ENCODE measurements at regions not wholly inside any gene's neighbourhood (a gene's known extent, or its start where the extent isn't known, plus 50 kb on each side); places are given as distances from the start of the nearest gene placed in this dataset.

- H3K4me1 ChIP-seq (ENCODE audit: control insufficient read depth, insufficient read depth, low read length, poor library complexity, severe bottlenecking), result no peaks in the 10 kb centered on the region
- DNase-seq, result no peak
- H3K27me3 ChIP-seq (replicated peaks; ENCODE audit: control insufficient read depth, insufficient read depth, low read length, poor library complexity, severe bottlenecking), result no peaks in the 10 kb centered on the region
- H3K36me3 ChIP-seq (ENCODE audit: control insufficient read depth, insufficient read depth, low read length), result no peaks in the 10 kb centered on the region
- no peaks in the 10 kb centered on the region for H3K9me3 ChIP-seq (ENCODE audit: control insufficient read depth, low read length)
- no peak overlapping the region for H3K4me3 ChIP-seq (ENCODE audit: insufficient read depth, low read depth, low read length, poor library complexity, severe bottlenecking)
- H3K27ac ChIP-seq (ENCODE audit: insufficient read depth, low read length, poor library complexity, severe bottlenecking), result no peak overlapping the region
These were observed 181.0 kb upstream of the FGGY start for GRCh38 chr1:59115865-59116264.

GRCh38 chr1:59116920-59117542 is 179.9 kb upstream of the FGGY start:
- H3K27me3 ChIP-seq (replicated peaks; ENCODE audit: control insufficient read depth, insufficient read depth, low read length, poor library complexity, severe bottlenecking), result no peaks in the 10 kb centered on the region
- no peak overlapping the region for H3K27ac ChIP-seq (ENCODE audit: insufficient read depth, low read length, poor library complexity, severe bottlenecking)
- H3K9me3 ChIP-seq (ENCODE audit: control insufficient read depth, low read length), result no peaks in the 10 kb centered on the region
- H3K36me3 ChIP-seq (ENCODE audit: control insufficient read depth, insufficient read depth, low read length), result no peaks in the 10 kb centered on the region
- no peak overlapping the region for H3K4me3 ChIP-seq (ENCODE audit: insufficient read depth, low read depth, low read length, poor library complexity, severe bottlenecking)
- no peak for DNase-seq
- no peaks in the 10 kb centered on the region for H3K4me1 ChIP-seq (ENCODE audit: control insufficient read depth, insufficient read depth, low read length, poor library complexity, severe bottlenecking)

DNA sequence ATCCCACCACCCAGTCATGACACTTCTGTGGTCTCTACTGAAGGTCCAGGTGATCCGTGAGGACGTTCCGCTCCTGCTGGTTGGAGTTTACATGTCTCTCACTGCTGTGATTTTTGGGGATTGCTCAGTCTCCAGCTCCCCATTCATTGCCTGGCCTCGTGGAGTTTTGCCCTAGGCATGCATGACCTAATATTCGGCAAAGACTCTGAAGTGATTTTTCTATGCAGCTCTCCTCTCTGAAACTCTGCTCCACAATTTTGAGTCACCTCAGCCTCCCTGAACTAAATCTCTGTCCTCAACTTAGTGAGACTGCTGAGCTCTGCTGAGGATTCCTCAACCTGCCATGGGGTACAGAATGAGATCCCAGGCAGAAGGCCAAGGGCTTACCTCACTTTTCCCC is 174.4 kb upstream of the FGGY start:
- Histone ChIP-seq H3K27ac (ENCODE audit: insufficient read depth, low read length, poor library complexity, severe bottlenecking) (no peak overlapping the region), H3K27me3 (replicated peaks; ENCODE audit: control insufficient read depth, insufficient read depth, low read length, poor library complexity, severe bottlenecking) (no peaks in the 10 kb centered on the region), H3K4me1 (ENCODE audit: control insufficient read depth, insufficient read depth, low read length, poor library complexity, severe bottlenecking) (no peaks in the 10 kb centered on the region), H3K36me3 (ENCODE audit: control insufficient read depth, insufficient read depth, low read length) (no peaks in the 10 kb centered on the region), H3K9me3 (ENCODE audit: control insufficient read depth, low read length) (no peaks in the 10 kb centered on the region), H3K4me3 (ENCODE audit: insufficient read depth, low read depth, low read length, poor library complexity, severe bottlenecking) (no peak overlapping the region)
- no peak for DNase-seq

- H3K27me3 ChIP-seq (replicated peaks; ENCODE audit: control insufficient read depth, insufficient read depth, low read length, poor library complexity, severe bottlenecking), result no peaks in the 10 kb centered on the region
- no peak for DNase-seq
- H3K27ac ChIP-seq (ENCODE audit: insufficient read depth, low read length, poor library complexity, severe bottlenecking), result no peak overlapping the region
- no peak overlapping the region for H3K4me3 ChIP-seq (ENCODE audit: insufficient read depth, low read depth, low read length, poor library complexity, severe bottlenecking)
- no peaks in the 10 kb centered on the region for H3K36me3 ChIP-seq (ENCODE audit: control insufficient read depth, insufficient read depth, low read length)
- no peaks in the 10 kb centered on the region for H3K9me3 ChIP-seq (ENCODE audit: control insufficient read depth, low read length)
- no peaks in the 10 kb centered on the region for H3K4me1 ChIP-seq (ENCODE audit: control insufficient read depth, insufficient read depth, low read length, poor library complexity, severe bottlenecking)
These were observed 173.7 kb upstream of the FGGY start for GRCh38 chr1:59123081-59123681.

DNA sequence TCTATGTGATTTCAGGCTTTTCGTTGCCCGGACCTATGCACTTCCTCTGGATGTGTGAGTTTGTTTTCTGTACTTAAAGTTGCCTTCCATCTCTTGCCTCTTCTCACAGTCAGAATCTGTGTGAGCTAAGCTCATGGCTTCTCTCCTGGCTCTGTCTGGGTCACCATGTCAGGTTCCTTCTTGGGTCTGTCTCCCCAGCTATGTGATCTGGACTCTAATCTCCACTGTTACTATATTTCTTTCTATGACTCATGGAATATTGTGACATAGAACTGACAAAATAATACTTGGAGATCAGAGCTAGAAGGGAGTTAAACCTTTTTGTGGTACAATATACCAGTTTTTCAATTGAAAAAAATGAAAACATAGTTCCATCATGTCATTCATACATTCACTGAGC is 172.7 kb upstream of the FGGY start:
- H3K27me3 ChIP-seq (replicated peaks; ENCODE audit: control insufficient read depth, insufficient read depth, low read length, poor library complexity, severe bottlenecking), result no peaks in the 10 kb centered on the region
- H3K27ac ChIP-seq (ENCODE audit: insufficient read depth, low read length, poor library complexity, severe bottlenecking), result no peak overlapping the region
- no peak overlapping the region for H3K4me3 ChIP-seq (ENCODE audit: insufficient read depth, low read depth, low read length, poor library complexity, severe bottlenecking)
- H3K4me1 ChIP-seq (ENCODE audit: control insufficient read depth, insufficient read depth, low read length, poor library complexity, severe bottlenecking), result no peaks in the 10 kb centered on the region
- no peaks in the 10 kb centered on the region for H3K9me3 ChIP-seq (ENCODE audit: control insufficient read depth, low read length)
- no peaks in the 10 kb centered on the region for H3K36me3 ChIP-seq (ENCODE audit: control insufficient read depth, insufficient read depth, low read length)
- DNase-seq, result no peak

DNA sequence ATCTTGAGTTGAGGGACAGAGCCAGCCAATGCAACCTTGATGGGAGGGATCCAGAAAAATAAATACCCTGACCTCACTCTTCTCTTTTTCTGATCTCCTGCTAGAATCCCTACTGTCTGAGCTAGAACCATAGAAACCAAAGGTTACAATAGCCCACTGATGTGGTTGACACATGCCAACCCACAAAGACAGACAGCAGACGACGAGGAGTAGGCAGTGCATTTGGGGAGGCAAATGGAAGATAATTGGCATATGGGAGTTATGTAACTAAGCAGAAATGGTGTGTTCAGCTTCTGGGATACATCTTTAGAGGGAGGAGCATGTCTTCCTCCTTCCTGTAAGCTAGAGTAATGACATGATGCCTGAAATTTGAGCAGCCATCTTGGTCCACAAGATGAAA is 171.7 kb upstream of the FGGY start:
- no peaks in the 10 kb centered on the region for H3K27me3 ChIP-seq (replicated peaks; ENCODE audit: control insufficient read depth, insufficient read depth, low read length, poor library complexity, severe bottlenecking)
- peak in 1 of 3 donors; percentile 3 for DNase-seq

GRCh38 chr1:59125676-59126320 is 171.1 kb upstream of the FGGY start:
- H3K36me3 ChIP-seq (ENCODE audit: control insufficient read depth, insufficient read depth, low read length), result no peaks in the 10 kb centered on the region
- H3K27me3 ChIP-seq (replicated peaks; ENCODE audit: control insufficient read depth, insufficient read depth, low read length, poor library complexity, severe bottlenecking), result no peaks in the 10 kb centered on the region
- H3K9me3 ChIP-seq (ENCODE audit: control insufficient read depth, low read length), result no peaks in the 10 kb centered on the region
- no peak overlapping the region for H3K27ac ChIP-seq (ENCODE audit: insufficient read depth, low read length, poor library complexity, severe bottlenecking)
- H3K4me3 ChIP-seq (ENCODE audit: insufficient read depth, low read depth, low read length, poor library complexity, severe bottlenecking), result no peak overlapping the region
- H3K4me1 ChIP-seq (ENCODE audit: control insufficient read depth, insufficient read depth, low read length, poor library complexity, severe bottlenecking), result no peaks in the 10 kb centered on the region
- no peak for DNase-seq

More for the DNA sequence above, 171.7 kb upstream of the FGGY start:
- Histone ChIP-seq H3K27ac (ENCODE audit: insufficient read depth, low read length, poor library complexity, severe bottlenecking) (no peak overlapping the region), H3K4me1 (ENCODE audit: control insufficient read depth, insufficient read depth, low read length, poor library complexity, severe bottlenecking) (no peaks in the 10 kb centered on the region), H3K36me3 (ENCODE audit: control insufficient read depth, insufficient read depth, low read length) (no peaks in the 10 kb centered on the region), H3K4me3 (ENCODE audit: insufficient read depth, low read depth, low read length, poor library complexity, severe bottlenecking) (no peak overlapping the region), H3K9me3 (ENCODE audit: control insufficient read depth, low read length) (no peaks in the 10 kb centered on the region)

GRCh38 chr1:59126366-59126765 is 170.5 kb upstream of the FGGY start:
- DNase-seq, result no peak
- no peaks in the 10 kb centered on the region for H3K4me1 ChIP-seq (ENCODE audit: control insufficient read depth, insufficient read depth, low read length, poor library complexity, severe bottlenecking)

GRCh38 chr1:59128239-59128736 is 168.6 kb upstream of the FGGY start:
- no peak overlapping the region for H3K27ac ChIP-seq (ENCODE audit: insufficient read depth, low read length, poor library complexity, severe bottlenecking)
- H3K36me3 ChIP-seq (ENCODE audit: control insufficient read depth, insufficient read depth, low read length), result no peaks in the 10 kb centered on the region
- no peaks in the 10 kb centered on the region for H3K27me3 ChIP-seq (replicated peaks; ENCODE audit: control insufficient read depth, insufficient read depth, low read length, poor library complexity, severe bottlenecking)
- H3K4me1 ChIP-seq (ENCODE audit: control insufficient read depth, insufficient read depth, low read length, poor library complexity, severe bottlenecking), result no peaks in the 10 kb centered on the region
- H3K9me3 ChIP-seq (ENCODE audit: control insufficient read depth, low read length), result no peaks in the 10 kb centered on the region
- no peak overlapping the region for H3K4me3 ChIP-seq (ENCODE audit: insufficient read depth, low read depth, low read length, poor library complexity, severe bottlenecking)
- DNase-seq, result no peak

More at GRCh38 chr1:59126366-59126765, 170.5 kb upstream of the FGGY start:
- no peak overlapping the region for H3K27ac ChIP-seq (ENCODE audit: insufficient read depth, low read length, poor library complexity, severe bottlenecking)
- H3K9me3 ChIP-seq (ENCODE audit: control insufficient read depth, low read length), result no peaks in the 10 kb centered on the region
- H3K36me3 ChIP-seq (ENCODE audit: control insufficient read depth, insufficient read depth, low read length), result no peaks in the 10 kb centered on the region
- H3K4me3 ChIP-seq (ENCODE audit: insufficient read depth, low read depth, low read length, poor library complexity, severe bottlenecking), result no peak overlapping the region
- no peaks in the 10 kb centered on the region for H3K27me3 ChIP-seq (replicated peaks; ENCODE audit: control insufficient read depth, insufficient read depth, low read length, poor library complexity, severe bottlenecking)

DNA sequence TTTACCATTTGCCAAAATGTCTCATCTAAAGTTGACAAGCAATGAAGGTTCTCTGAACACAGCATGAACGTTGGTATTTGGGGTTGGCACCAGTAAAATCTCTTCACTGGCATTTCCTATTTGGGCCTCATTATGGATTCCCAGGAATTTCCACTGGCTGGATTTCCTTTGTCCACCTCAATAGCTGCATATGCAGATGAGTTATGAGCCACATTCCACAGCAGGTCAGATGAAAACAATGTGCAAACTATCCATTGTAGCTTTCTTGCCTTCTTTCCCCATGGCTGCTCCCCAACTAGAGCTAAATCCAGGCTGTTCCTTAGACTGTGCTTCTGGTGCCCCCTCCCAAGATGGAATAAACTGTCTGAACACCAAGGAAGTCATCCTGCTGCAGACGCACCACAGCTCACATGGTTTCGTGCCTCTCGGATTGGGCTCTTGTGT is 168.1 kb upstream of the FGGY start:
- DNase-seq, result no peak

More for the DNA sequence above, 168.1 kb upstream of the FGGY start:
- no peak overlapping the region for H3K27ac ChIP-seq (ENCODE audit: insufficient read depth, low read length, poor library complexity, severe bottlenecking)
- H3K4me1 ChIP-seq (ENCODE audit: control insufficient read depth, insufficient read depth, low read length, poor library complexity, severe bottlenecking), result no peaks in the 10 kb centered on the region
- H3K36me3 ChIP-seq (ENCODE audit: control insufficient read depth, insufficient read depth, low read length), result no peaks in the 10 kb centered on the region
- no peaks in the 10 kb centered on the region for H3K27me3 ChIP-seq (replicated peaks; ENCODE audit: control insufficient read depth, insufficient read depth, low read length, poor library complexity, severe bottlenecking)
- H3K9me3 ChIP-seq (ENCODE audit: control insufficient read depth, low read length), result no peaks in the 10 kb centered on the region
- no peak overlapping the region for H3K4me3 ChIP-seq (ENCODE audit: insufficient read depth, low read depth, low read length, poor library complexity, severe bottlenecking)
